GM13976 (cell line): ENCODE measurements at regions not wholly inside any gene's neighbourhood (a gene's known extent, or its start where the extent isn't known, plus 50 kb on each side); places are given as distances from the start of the nearest gene placed in this dataset.

Experiments used
- DNase-seq: peaks from one replicate; pipeline ENCODE4 v3.0.0; 2012; ENCODE audit warnings: low spot score
- CTCF ChIP-seq: IDR thresholded peaks from 2 replicates; pipeline ENCODE4 v1.5.1; 2012; ENCODE audit warnings: borderline replicate concordance, mild to moderate bottlenecking; ENCODE audit not compliant: insufficient read depth; ENCODE audit errors: extremely low read depth, missing control alignments, control extremely low read depth
- in situ Hi-C: fragments of 300-500 bp; cut with MboI; formaldehyde crosslinking; loops from one replicate; pipeline ENCODE4 v1.12.0; 2022; ENCODE audit warnings: low sequenced_read_pairs, mixed read lengths, inconsistent platforms; ENCODE audit not compliant: unreplicated experiment

- DNase-seq: no peak
- TF ChIP-seq CTCF: no peak
- in situ Hi-C loops: no loop called here
Observed at GRCh38 chr12:24398605-24399004, 449.1 kb upstream of the SOX5 start.

DNA sequence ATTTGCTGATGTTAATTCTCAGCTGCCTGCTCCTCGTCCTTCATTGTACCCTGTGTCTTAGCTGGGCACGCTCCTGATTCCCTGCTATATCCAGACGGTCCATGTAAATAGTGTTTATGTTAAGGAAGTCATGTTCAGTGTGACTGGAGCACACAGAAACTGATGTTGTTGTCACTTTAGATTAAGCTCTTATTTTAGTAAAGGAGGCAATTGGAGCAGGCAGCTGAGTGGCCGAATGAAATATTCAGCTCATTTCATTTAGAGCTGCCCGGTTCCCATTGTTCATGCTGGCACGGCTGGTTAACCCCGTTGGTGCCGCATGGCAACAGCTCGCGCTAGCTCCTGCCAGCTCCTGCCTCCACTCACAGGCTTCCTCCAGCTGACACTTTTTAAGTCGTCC lies 446.8 kb upstream of the SOX5 start:
- in situ Hi-C loops: no loop called here
- TF ChIP-seq CTCF: no peak
- DNase-seq: no peak

DNA sequence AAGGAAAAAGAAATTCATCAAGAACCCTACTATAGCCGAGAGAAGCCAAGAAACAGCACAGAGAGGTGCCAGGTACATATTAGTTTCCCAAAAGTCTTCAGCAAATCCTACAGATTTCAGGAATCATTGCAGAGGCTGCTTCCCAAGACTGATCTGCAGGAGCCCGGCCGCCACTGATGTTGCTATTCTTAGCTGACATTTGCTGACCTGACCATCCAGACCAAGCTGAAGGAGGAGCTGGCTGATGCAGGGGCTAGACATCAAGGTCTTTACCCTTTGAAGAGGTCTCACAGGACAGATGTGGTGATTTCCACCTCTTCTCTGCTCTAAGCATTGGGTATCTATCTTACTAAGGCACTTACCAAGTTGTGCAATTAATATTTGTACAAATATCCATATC lies 444.8 kb upstream of the SOX5 start:
- TF ChIP-seq CTCF: no peak
- DNase-seq: no peak
- in situ Hi-C loops: no loop called here

DNA sequence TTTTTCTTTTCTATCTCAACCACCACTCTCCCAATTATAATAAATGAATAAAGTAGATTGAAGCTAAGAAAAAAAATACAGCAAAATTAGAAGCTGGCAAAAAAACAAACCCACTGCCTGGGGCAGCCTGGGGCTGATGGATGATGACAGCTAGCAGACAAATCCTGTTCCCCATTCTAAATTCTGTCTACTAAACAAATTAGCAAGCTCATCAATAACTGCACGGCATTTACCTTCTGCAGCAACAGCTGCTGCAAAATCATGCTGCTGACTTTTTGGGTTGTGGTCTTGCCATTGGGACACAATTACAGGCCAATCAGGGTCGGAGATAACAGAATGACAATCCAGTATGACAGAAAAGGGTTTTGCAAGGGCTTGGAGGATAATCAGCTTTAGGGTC lies 443.6 kb upstream of the SOX5 start:
- in situ Hi-C loops: no loop called here
- TF ChIP-seq CTCF: no peak

DNA sequence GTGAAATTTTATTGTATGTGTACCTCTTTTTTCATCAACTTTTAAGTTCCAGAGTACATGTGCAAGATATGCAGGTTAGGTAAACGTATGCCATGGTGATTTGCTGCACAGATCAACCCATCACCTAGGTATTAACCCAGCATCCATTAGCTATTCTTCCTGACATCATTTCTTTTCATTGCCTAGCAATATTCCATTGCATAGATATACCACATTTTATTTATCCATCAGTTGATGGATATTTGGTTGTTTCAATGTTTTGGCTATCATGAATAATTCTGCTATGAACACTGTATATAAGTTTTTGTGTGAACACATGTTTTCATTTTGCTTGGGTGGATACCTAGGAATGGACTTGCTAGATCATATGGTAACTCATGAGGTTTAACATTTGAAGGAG lies 439.9 kb upstream of the SOX5 start:
- TF ChIP-seq CTCF: no peak
- in situ Hi-C loops: no loop called here

More for the DNA sequence above, 443.6 kb upstream of the SOX5 start:
- DNase-seq: no peak

GRCh38 chr12:24387381-24387780 lies 437.9 kb upstream of the SOX5 start:
- in situ Hi-C loops: no loop called here
- no peak for TF ChIP-seq CTCF
- no peak for DNase-seq

More for the DNA sequence above, 439.9 kb upstream of the SOX5 start:
- DNase-seq: no peak

GRCh38 chr12:24386836-24387235 lies 437.4 kb upstream of the SOX5 start:
- no peak for DNase-seq
- in situ Hi-C loops: no loop called here
- no peak for TF ChIP-seq CTCF
